IPS-18a (cell line): ENCODE measurements at regions not wholly inside any gene's neighbourhood (a gene's known extent, or its start where the extent isn't known, plus 50 kb on each side); places are given as distances from the start of the nearest gene placed in this dataset.
"Not testable (repeated sequence)": the region's sequence is repeated elsewhere in the genome, so short reads cannot be mapped to it uniquely, and the experiment has no call there.

Experiments
- H3K27ac ChIP-seq: one replicate; pipeline ENCODE4 v1.5.1; 2013; ENCODE audit warnings: low read length
- H3K27me3 ChIP-seq: one replicate; pipeline ENCODE4 v1.6.1; 2013; ENCODE audit warnings: mild to moderate bottlenecking, low read length; ENCODE audit not compliant: control insufficient read depth, insufficient read depth
- H3K36me3 ChIP-seq: one replicate; pipeline ENCODE4 v1.6.1; 2013; ENCODE audit warnings: low read depth, low read length; ENCODE audit not compliant: control insufficient read depth
- H3K4me1 ChIP-seq: one replicate; pipeline ENCODE4 v1.6.1; 2013; ENCODE audit warnings: low read depth, low read length; ENCODE audit not compliant: control insufficient read depth
- H3K4me3 ChIP-seq: one replicate; pipeline ENCODE4 v1.5.1; 2013; ENCODE audit warnings: low read length
- H3K9ac ChIP-seq: one replicate; pipeline ENCODE4 v1.6.1; 2013; ENCODE audit warnings: mild to moderate bottlenecking, low read length, moderate library complexity
- H3K9me3 ChIP-seq: one replicate; pipeline ENCODE4 v1.6.1; 2013; ENCODE audit warnings: low read depth, low read length; ENCODE audit not compliant: control insufficient read depth

DNA sequence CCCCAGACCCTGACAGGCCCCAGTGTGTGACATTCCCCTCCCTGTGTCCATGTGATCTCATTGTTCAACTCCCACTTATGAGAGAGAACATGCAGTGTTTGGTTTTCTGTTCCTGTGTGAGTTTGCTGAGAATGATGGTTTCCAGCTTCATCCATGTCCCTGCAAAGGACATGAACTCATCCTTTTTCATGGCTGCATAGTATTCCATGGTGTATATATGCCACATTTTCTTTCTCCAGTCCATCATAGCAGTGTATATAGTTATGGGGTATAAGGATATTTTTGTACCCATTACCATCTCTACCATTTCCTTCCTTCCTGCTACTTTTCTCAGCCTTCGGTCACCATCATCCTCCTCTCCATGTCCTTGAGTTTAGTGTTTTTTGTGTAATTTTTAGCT lies 192.5 kb downstream of the SHOX start:
- not testable (repeated sequence) for H3K4me1 ChIP-seq, H3K27ac ChIP-seq, H3K9ac ChIP-seq, H3K27me3 ChIP-seq, H3K4me3 ChIP-seq, H3K36me3 ChIP-seq
- peaks cover 11% of the 10 kb centered on the region for H3K9me3 ChIP-seq

DNA sequence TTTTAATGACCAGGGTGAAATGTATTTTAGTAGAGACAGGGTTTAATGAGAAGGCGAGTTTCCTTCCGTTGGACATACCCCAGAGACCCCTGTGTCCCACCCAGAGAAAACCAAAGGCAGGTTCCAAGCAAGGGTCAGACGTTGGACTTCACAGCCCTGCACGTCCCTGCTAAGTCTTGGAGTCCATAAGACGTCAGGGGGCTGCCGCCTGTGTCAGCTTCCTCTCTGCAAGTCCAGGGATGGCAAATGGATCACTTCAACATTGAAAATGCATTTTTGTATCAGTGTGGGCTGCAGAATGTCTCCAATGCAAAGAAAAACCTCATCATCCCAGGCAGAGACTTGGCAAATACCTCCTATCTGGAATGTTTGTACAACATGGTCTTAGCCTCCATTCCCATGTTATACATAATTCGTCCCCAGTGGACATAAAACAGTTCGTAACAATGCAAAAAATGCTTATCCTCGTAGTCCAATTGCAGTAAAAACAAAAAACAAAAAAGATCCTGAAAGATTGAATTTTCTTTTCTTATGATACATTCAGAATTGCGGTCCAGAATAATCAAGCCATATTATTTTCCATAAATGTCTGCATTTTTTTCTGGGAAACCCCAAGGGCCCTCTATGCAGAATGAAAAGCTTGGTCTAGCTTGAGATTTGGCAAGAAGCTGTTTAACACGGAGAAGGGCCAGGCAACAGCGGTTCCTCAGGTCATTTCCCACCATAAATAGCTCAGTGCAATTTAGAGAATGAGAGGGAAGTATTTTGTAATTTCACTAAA lies 190.9 kb downstream of the SHOX start:
- Histone ChIP-seq H3K9me3 (peaks cover 11% of the 10 kb centered on the region), H3K36me3 (no peaks in the 10 kb centered on the region), H3K27ac (no peak overlapping the region), H3K4me1 (no peaks in the 10 kb centered on the region), H3K4me3 (no peak overlapping the region), H3K9ac (no peak overlapping the region), H3K27me3 (no peaks in the 10 kb centered on the region)

GRCh38 chrX:819684-820083 lies 189.1 kb downstream of the SHOX start:
- H3K27ac ChIP-seq = no peak overlapping the region
- no peaks in the 10 kb centered on the region for H3K4me1 ChIP-seq
- no peaks in the 10 kb centered on the region for H3K27me3 ChIP-seq
- peaks cover 11% of the 10 kb centered on the region for H3K9me3 ChIP-seq
- no peak overlapping the region for H3K4me3 ChIP-seq
- no peak overlapping the region for H3K9ac ChIP-seq
- H3K36me3 ChIP-seq = no peaks in the 10 kb centered on the region

DNA sequence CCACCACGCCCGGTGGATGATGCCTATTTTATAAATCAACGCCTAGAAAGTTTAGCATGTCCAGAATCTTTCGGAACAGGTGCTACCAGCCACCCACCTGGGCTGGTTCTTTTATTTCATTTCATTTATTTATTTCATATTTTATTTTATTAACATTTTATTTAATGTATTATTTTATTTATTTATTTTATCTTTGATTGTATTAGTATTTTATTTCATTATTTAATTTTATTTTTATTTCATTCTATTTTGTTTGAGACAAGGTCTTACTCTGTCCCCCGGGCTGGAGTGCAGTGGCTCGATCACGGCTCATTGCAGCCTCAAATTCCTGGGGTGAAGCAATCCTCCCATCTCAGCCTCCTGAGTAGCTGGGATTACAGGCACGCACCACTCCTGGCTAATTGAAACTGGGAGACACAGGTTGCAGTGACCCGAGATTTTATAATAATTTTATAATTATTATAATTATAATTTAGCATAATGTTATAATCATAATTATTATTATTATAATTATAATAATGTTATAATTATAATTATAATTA lies 187.2 kb downstream of the SHOX start:
- no peak overlapping the region for H3K9ac ChIP-seq
- H3K36me3 ChIP-seq = no peaks in the 10 kb centered on the region
- H3K27me3 ChIP-seq = no peaks in the 10 kb centered on the region
- H3K4me3 ChIP-seq = no peak overlapping the region
- H3K9me3 ChIP-seq = peaks cover 13% of the 10 kb centered on the region
- H3K27ac ChIP-seq = no peak overlapping the region
- H3K4me1 ChIP-seq = no peaks in the 10 kb centered on the region

DNA sequence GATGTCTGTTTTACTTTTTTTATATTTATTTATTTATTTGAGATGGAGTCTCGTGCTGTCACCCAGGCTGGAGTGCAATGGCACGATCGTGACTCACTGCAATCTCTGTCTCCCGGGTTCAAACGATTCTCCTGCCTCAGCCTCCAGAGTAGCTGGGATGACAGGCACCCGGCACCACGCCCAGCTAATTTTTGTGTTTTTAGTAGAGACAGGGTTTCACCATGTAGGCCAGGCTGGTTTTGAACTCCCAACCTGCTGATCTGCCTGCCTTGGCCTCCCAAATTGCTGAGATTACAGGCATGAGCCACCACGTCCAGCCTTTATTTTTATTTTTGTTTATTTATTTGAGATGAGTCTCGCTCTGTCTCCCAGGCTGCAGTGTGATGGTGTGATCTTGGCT lies 186.6 kb downstream of the SHOX start:
- peaks cover 15% of the 10 kb centered on the region for H3K9me3 ChIP-seq
- not testable (repeated sequence) for H3K36me3 ChIP-seq, H3K4me3 ChIP-seq, H3K27me3 ChIP-seq, H3K4me1 ChIP-seq, H3K27ac ChIP-seq, H3K9ac ChIP-seq

DNA sequence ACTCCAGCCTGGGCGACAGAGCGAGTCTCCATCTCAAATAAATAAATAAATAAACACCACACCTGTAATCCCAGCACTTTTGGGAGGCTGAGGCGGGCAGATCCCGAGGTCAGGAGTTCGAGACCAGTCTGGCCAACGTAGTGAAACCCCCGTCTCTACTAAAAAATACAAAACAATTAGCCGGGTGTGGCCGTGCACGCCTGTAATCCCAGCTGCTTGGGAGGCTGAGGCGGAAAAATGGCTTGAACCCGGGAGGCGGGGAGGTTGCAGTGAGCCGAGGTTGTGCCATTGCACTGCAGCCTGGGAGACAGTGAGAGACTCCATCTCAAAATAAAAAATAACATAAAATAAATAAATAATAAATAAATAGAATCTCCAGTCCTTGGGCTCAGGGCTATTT lies 185.8 kb downstream of the SHOX start:
- Histone ChIP-seq H3K4me1 (no peaks in the 10 kb centered on the region), H3K4me3 (no peak overlapping the region), H3K27me3 (no peaks in the 10 kb centered on the region), H3K9ac (no peak overlapping the region), H3K27ac (no peak overlapping the region), H3K36me3 (no peaks in the 10 kb centered on the region), H3K9me3 (peaks cover 10% of the 10 kb centered on the region)

GRCh38 chrX:810186-810585 lies 179.6 kb downstream of the SHOX start:
- H3K4me3 ChIP-seq = no peak overlapping the region
- peaks cover 8% of the 10 kb centered on the region for H3K9me3 ChIP-seq
- H3K36me3 ChIP-seq = no peaks in the 10 kb centered on the region
- H3K4me1 ChIP-seq = no peaks in the 10 kb centered on the region
- no peak overlapping the region for H3K27ac ChIP-seq
- H3K9ac ChIP-seq = no peak overlapping the region
- H3K27me3 ChIP-seq = no peaks in the 10 kb centered on the region

- no peak overlapping the region for H3K9ac ChIP-seq
These were observed 178.5 kb downstream of the SHOX start for GRCh38 chrX:809081-809480.

GRCh38 chrX:806586-806985 lies 176.0 kb downstream of the SHOX start:
- Histone ChIP-seq H3K9ac (no peak overlapping the region), H3K27me3 (no peaks in the 10 kb centered on the region), H3K4me1 (no peaks in the 10 kb centered on the region), H3K27ac (no peak overlapping the region), H3K36me3 (no peaks in the 10 kb centered on the region), H3K4me3 (no peak overlapping the region), H3K9me3 (peaks cover 4% of the 10 kb centered on the region)

More at GRCh38 chrX:809081-809480, 178.5 kb downstream of the SHOX start:
- no peak overlapping the region for H3K27ac ChIP-seq
- no peaks in the 10 kb centered on the region for H3K27me3 ChIP-seq
- H3K9me3 ChIP-seq = peaks cover 8% of the 10 kb centered on the region
- no peaks in the 10 kb centered on the region for H3K36me3 ChIP-seq
- H3K4me1 ChIP-seq = no peaks in the 10 kb centered on the region
- H3K4me3 ChIP-seq = no peak overlapping the region

DNA sequence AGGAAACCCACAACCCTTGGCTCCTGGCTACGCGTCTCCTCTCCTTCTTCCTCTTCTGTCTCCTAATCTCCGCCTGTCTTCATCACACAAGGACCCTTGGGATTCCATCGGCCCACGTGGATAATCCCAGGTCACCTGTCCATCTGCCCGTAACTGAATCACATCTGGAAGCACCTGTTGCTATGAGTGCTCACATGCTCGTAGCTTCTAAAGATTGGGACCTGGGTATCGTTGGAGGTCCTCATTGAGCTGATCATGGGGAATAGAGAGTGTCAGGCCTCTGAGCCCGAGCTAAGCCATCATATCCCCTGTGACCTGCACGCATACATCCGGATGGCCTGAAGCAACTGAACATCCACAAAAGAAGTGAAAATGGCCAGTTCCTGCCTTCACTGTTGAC lies 175.4 kb downstream of the SHOX start:
- no peaks in the 10 kb centered on the region for H3K36me3 ChIP-seq
- H3K27ac ChIP-seq = no peak overlapping the region

DNA sequence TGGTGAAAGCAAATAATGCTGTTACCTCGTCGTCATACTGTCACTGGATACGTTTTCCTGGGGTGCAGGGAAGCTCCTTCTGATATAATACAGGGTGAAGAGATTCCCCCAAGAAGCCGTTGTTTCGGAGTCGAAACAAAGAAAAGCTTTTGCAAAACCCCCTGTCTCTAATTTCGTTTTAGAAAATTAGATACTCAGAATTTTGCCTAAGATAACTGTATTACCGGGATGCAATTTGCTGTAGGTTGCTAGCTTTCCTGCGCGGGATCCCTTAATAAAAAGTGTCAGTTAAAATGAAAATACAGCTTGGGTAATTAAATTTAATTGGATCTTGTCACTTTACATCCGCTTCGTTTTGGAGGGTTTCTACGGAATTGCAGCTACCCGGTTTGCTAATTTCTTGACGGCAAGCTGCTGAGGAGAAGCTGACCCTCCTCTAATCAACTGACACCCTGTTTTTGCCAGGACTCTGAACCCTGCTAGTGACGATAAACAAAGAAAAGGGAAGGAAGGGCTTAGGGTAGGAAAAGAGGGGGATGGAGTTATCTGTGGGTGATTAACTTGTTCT lies 174.6 kb downstream of the SHOX start:
- Histone ChIP-seq H3K36me3 (no peaks in the 10 kb centered on the region), H3K4me1 (no peaks in the 10 kb centered on the region), H3K4me3 (no peak overlapping the region), H3K9me3 (peaks cover 3% of the 10 kb centered on the region), H3K27ac (no peak overlapping the region), H3K27me3 (no peaks in the 10 kb centered on the region), H3K9ac (no peak overlapping the region)

More for the DNA sequence above, 175.4 kb downstream of the SHOX start:
- H3K9ac ChIP-seq = no peak overlapping the region
- H3K9me3 ChIP-seq = peaks cover 4% of the 10 kb centered on the region
- no peak overlapping the region for H3K4me3 ChIP-seq
- H3K27me3 ChIP-seq = no peaks in the 10 kb centered on the region
- no peaks in the 10 kb centered on the region for H3K4me1 ChIP-seq

- Histone ChIP-seq H3K36me3 (no peaks in the 10 kb centered on the region), H3K4me3 (no peak overlapping the region), H3K27ac (no peak overlapping the region), H3K4me1 (no peaks in the 10 kb centered on the region), H3K9me3 (peaks cover 3% of the 10 kb centered on the region), H3K9ac (no peak overlapping the region), H3K27me3 (no peaks in the 10 kb centered on the region)
These were observed 172.3 kb downstream of the SHOX start for GRCh38 chrX:802846-803245.
